ENCODE measurements at regions not wholly inside any gene's neighbourhood (a gene's known extent, or its start where the extent isn't known, plus 50 kb on each side); places are given as distances from the start of the nearest gene placed in this dataset.

GRCh38 chr5:56352808-56353590 is 119.9 kb upstream of the ANKRD55 start:
- Histone ChIP-seq H3K4ac (ENCODE audit: low read depth, low read length) (no peak overlapping the region), H3K27me3 (ENCODE audit: insufficient read depth, low read length) (no peaks in the 10 kb centered on the region), H3K9me3 (ENCODE audit: insufficient read depth, low read depth, low read length) (no peaks in the 10 kb centered on the region), H2BK5ac (ENCODE audit: low read depth, low read length, poor library complexity) (no peak overlapping the region), H3K4me2 (ENCODE audit: low read length) (no peak overlapping the region), H3K4me1 (ENCODE audit: control insufficient read depth in 1 of 2, insufficient read depth in 2 of 2, low read length in 2 of 2) (peaks cover 5 to 14% of the 10 kb centered on the region in 2 experiments), H3K79me1 (ENCODE audit: low read length) (peaks cover 10% of the 10 kb centered on the region), H3K14ac (ENCODE audit: low read length) (no peak overlapping the region), H3K9ac (ENCODE audit: low read length) (no peak overlapping the region), H4K8ac (ENCODE audit: low read depth, low read length) (no peak overlapping the region), H2AFZ (ENCODE audit: insufficient read depth, low read length, poor library complexity) (no peak overlapping the region), H2BK120ac (ENCODE audit: insufficient read depth, low read length, poor library complexity) (no peak overlapping the region), H3K4me3 (ENCODE audit: low read depth, low read length) (no peak overlapping the region), H3K36me3 (ENCODE audit: control insufficient read depth in 1 of 2, insufficient read depth in 2 of 2, low read length in 2 of 2) (no peaks in the 10 kb centered on the region), H4K91ac (ENCODE audit: low read depth, low read length) (peak overlapping the region; percentile 64), H3K18ac (ENCODE audit: low read length) (no peak overlapping the region), H4K12ac (ENCODE audit: low read depth, low read length) (no peak overlapping the region), H2BK12ac (ENCODE audit: low read length) (no peak overlapping the region), H3K79me2 (ENCODE audit: control insufficient read depth, insufficient read depth, low read length, poor library complexity) (no peaks in the 10 kb centered on the region), H2AK5ac (ENCODE audit: low read length) (no peak overlapping the region), H3K23ac (ENCODE audit: low read length) (no peak overlapping the region), H3K27ac (ENCODE audit: low read depth, low read length) (no peak overlapping the region)
- WGBS (ENCODE audit: extremely low coverage, insufficient coverage, insufficient read length): no CpG with 5 or more reads among the region's 4 CpGs
- DNase-seq: peak in 1 of 2 donors; percentile 33

- H3K36me3 ChIP-seq (ENCODE audit: control insufficient read depth in 1 of 2, insufficient read depth in 2 of 2, low read length in 2 of 2): no peaks in the 10 kb centered on the region
Observed at GRCh38 chr5:56350597-56351170, 117.6 kb upstream of the ANKRD55 start.

GRCh38 chr5:56350011-56350596 is 117.0 kb upstream of the ANKRD55 start:
- peak overlapping the region; percentile 69 for H2AK5ac ChIP-seq (ENCODE audit: low read length)
- peak overlapping the region; percentile 67 for H4K91ac ChIP-seq (ENCODE audit: low read depth, low read length)
- H2AFZ ChIP-seq (ENCODE audit: insufficient read depth, low read length, poor library complexity): no peak overlapping the region
- H3K14ac ChIP-seq (ENCODE audit: low read length): no peak overlapping the region
- H3K4me2 ChIP-seq (ENCODE audit: low read length): no peak overlapping the region
- peak overlapping the region; percentile 28 for H2BK120ac ChIP-seq (ENCODE audit: insufficient read depth, low read length, poor library complexity)
- H3K79me1 ChIP-seq (ENCODE audit: low read length): peaks cover 17% of the 10 kb centered on the region
- peak overlapping the region; percentile 90 for H2BK12ac ChIP-seq (ENCODE audit: low read length)
- H3K9me3 ChIP-seq (ENCODE audit: insufficient read depth, low read depth, low read length): no peaks in the 10 kb centered on the region
- H3K27ac ChIP-seq (ENCODE audit: low read depth, low read length): peak overlapping the region; percentile 54
- H3K18ac ChIP-seq (ENCODE audit: low read length): peak overlapping the region; percentile 51
- peak overlapping the region; percentile 24 for H3K4ac ChIP-seq (ENCODE audit: low read depth, low read length)
- H4K12ac ChIP-seq (ENCODE audit: low read depth, low read length): no peak overlapping the region
- H3K9ac ChIP-seq (ENCODE audit: low read length): no peak overlapping the region
- H3K4me3 ChIP-seq (ENCODE audit: low read depth, low read length): no peak overlapping the region
- H3K4me1 ChIP-seq (ENCODE audit: control insufficient read depth in 1 of 2, insufficient read depth in 2 of 2, low read length in 2 of 2): peaks cover 5 to 8% of the 10 kb centered on the region in 2 experiments
- H3K79me2 ChIP-seq (ENCODE audit: control insufficient read depth, insufficient read depth, low read length, poor library complexity): no peaks in the 10 kb centered on the region
- DNase-seq: no peak
- H4K8ac ChIP-seq (ENCODE audit: low read depth, low read length): no peak overlapping the region
- peak overlapping the region; percentile 49 for H2BK5ac ChIP-seq (ENCODE audit: low read depth, low read length, poor library complexity)
- no peaks in the 10 kb centered on the region for H3K36me3 ChIP-seq (ENCODE audit: control insufficient read depth in 1 of 2, insufficient read depth in 2 of 2, low read length in 2 of 2)
- H3K27me3 ChIP-seq (ENCODE audit: insufficient read depth, low read length): no peaks in the 10 kb centered on the region
- no CpG with 5 or more reads among the region's 3 CpGs for WGBS (ENCODE audit: extremely low coverage, insufficient coverage, insufficient read length)
- no peak overlapping the region for H3K23ac ChIP-seq (ENCODE audit: low read length)

More at GRCh38 chr5:56350597-56351170, 117.6 kb upstream of the ANKRD55 start:
- Histone ChIP-seq H3K23ac (ENCODE audit: low read length) (no peak overlapping the region), H3K27ac (ENCODE audit: low read depth, low read length) (peak overlapping the region; percentile 52), H3K9me3 (ENCODE audit: insufficient read depth, low read depth, low read length) (no peaks in the 10 kb centered on the region), H2AK5ac (ENCODE audit: low read length) (no peak overlapping the region), H4K91ac (ENCODE audit: low read depth, low read length) (no peak overlapping the region), H3K4me2 (ENCODE audit: low read length) (no peak overlapping the region), H4K12ac (ENCODE audit: low read depth, low read length) (no peak overlapping the region), H3K27me3 (ENCODE audit: insufficient read depth, low read length) (no peaks in the 10 kb centered on the region), H3K18ac (ENCODE audit: low read length) (no peak overlapping the region), H3K14ac (ENCODE audit: low read length) (peak overlapping the region; percentile 70), H2BK5ac (ENCODE audit: low read depth, low read length, poor library complexity) (peak overlapping the region; percentile 39), H3K4ac (ENCODE audit: low read depth, low read length) (no peak overlapping the region), H2BK120ac (ENCODE audit: insufficient read depth, low read length, poor library complexity) (peak overlapping the region; percentile 77), H3K79me2 (ENCODE audit: control insufficient read depth, insufficient read depth, low read length, poor library complexity) (no peaks in the 10 kb centered on the region), H3K4me3 (ENCODE audit: low read depth, low read length) (no peak overlapping the region), H4K8ac (ENCODE audit: low read depth, low read length) (no peak overlapping the region), H3K79me1 (ENCODE audit: low read length) (peaks cover 17% of the 10 kb centered on the region), H3K4me1 (ENCODE audit: control insufficient read depth in 1 of 2, insufficient read depth in 2 of 2, low read length in 2 of 2) (peaks cover 5 to 9% of the 10 kb centered on the region in 2 experiments), H2BK12ac (ENCODE audit: low read length) (peak overlapping the region; percentile 54), H3K9ac (ENCODE audit: low read length) (no peak overlapping the region), H2AFZ (ENCODE audit: insufficient read depth, low read length, poor library complexity) (no peak overlapping the region)
- WGBS (ENCODE audit: extremely low coverage, insufficient coverage, insufficient read length): no CpG with 5 or more reads among the region's 5 CpGs
- DNase-seq: peak; percentile 74 to 82

- peak overlapping the region; percentile 54 for H3K27ac ChIP-seq (ENCODE audit: low read depth, low read length)
- WGBS (ENCODE audit: extremely low coverage, insufficient coverage, insufficient read length): no CpG with 5 or more reads among the region's 5 CpGs
Observed at GRCh38 chr5:56349461-56349860, 116.3 kb upstream of the ANKRD55 start.

More at GRCh38 chr5:56349461-56349860, 116.3 kb upstream of the ANKRD55 start:
- Histone ChIP-seq H3K4ac (ENCODE audit: low read depth, low read length) (no peak overlapping the region), H2AK5ac (ENCODE audit: low read length) (peak overlapping the region; percentile 66), H4K8ac (ENCODE audit: low read depth, low read length) (peak overlapping the region; percentile 43), H3K4me3 (ENCODE audit: low read depth, low read length) (no peak overlapping the region), H4K12ac (ENCODE audit: low read depth, low read length) (no peak overlapping the region), H2AFZ (ENCODE audit: insufficient read depth, low read length, poor library complexity) (no peak overlapping the region), H4K91ac (ENCODE audit: low read depth, low read length) (peak overlapping the region; percentile 67), H2BK5ac (ENCODE audit: low read depth, low read length, poor library complexity) (peak overlapping the region; percentile 62), H3K14ac (ENCODE audit: low read length) (no peak overlapping the region), H3K18ac (ENCODE audit: low read length) (no peak overlapping the region), H3K4me1 (ENCODE audit: control insufficient read depth in 1 of 2, insufficient read depth in 2 of 2, low read length in 2 of 2) (peaks cover 5 to 8% of the 10 kb centered on the region in 2 experiments), H2BK120ac (ENCODE audit: insufficient read depth, low read length, poor library complexity) (peak overlapping the region; percentile 14), H3K4me2 (ENCODE audit: low read length) (no peak overlapping the region), H2BK12ac (ENCODE audit: low read length) (peak overlapping the region; percentile 90), H3K36me3 (ENCODE audit: control insufficient read depth in 1 of 2, insufficient read depth in 2 of 2, low read length in 2 of 2) (no peaks in the 10 kb centered on the region), H3K23ac (ENCODE audit: low read length) (no peak overlapping the region), H3K9ac (ENCODE audit: low read length) (no peak overlapping the region), H3K79me2 (ENCODE audit: control insufficient read depth, insufficient read depth, low read length, poor library complexity) (no peaks in the 10 kb centered on the region), H3K79me1 (ENCODE audit: low read length) (peaks cover 17% of the 10 kb centered on the region), H3K9me3 (ENCODE audit: insufficient read depth, low read depth, low read length) (no peaks in the 10 kb centered on the region), H3K27me3 (ENCODE audit: insufficient read depth, low read length) (no peaks in the 10 kb centered on the region)
- no peak for DNase-seq
